GM18520 (cell line): ENCODE measurements at regions not wholly inside any gene's neighbourhood (a gene's known extent, or its start where the extent isn't known, plus 50 kb on each side); places are given as distances from the start of the nearest gene placed in this dataset.

Source experiments
- ATAC-seq: cut with Tn5 transposase; IDR thresholded peaks from one replicate; pipeline ENCODE4 v1.9.1; 2021; ENCODE audit not compliant: unreplicated experiment

DNA sequence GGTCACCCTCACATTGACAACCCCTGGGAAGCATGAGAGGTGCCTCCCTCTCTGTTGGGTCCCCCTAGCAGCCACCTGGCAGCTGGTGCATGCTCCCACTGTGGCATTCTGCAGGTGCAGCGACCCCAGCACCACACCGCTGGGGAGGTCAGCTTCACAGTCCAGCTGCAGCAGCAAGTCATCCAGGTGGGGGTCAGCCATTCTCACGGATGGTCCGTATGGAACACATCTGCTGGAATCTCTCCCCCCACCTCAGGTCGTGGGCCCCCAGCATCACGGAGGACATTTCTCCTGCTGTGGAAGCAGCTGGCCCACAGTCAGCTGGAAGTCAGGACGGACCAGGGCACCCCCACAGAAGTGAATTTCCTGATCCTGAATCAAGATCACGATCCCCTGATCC lies 201.3 kb downstream of the COG6 start:
- no peak for ATAC-seq

GRCh38 chr13:39858794-39859193 lies 203.3 kb downstream of the COG6 start:
- ATAC-seq: no peak

- ATAC-seq: no peak
Observed at GRCh38 chr13:39859898-39860297, 204.4 kb downstream of the COG6 start.

GRCh38 chr13:39862900-39863299 lies 207.4 kb downstream of the COG6 start:
- no peak for ATAC-seq

DNA sequence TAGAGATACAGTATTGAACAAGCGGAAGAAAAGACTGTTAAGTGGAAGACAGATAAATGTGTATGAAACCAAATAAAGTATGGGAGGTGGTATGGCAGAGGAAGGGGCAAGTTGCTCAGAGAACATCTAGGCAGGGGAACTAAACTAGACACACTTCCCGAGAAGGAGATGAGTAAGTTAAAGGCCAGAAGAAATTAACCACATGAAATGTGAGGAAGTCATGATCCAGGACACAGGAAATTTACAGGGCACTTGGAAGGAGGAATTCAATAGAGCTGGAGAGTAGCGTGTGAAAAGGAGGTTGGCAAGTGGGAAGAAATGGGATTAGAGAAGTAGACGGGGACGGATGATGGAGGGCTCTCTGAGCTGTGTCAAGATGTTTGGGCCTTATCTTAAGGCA lies 208.8 kb downstream of the COG6 start:
- no peak for ATAC-seq

- no peak for ATAC-seq
Observed at GRCh38 chr13:39866722-39867121, 211.3 kb downstream of the COG6 start.

DNA sequence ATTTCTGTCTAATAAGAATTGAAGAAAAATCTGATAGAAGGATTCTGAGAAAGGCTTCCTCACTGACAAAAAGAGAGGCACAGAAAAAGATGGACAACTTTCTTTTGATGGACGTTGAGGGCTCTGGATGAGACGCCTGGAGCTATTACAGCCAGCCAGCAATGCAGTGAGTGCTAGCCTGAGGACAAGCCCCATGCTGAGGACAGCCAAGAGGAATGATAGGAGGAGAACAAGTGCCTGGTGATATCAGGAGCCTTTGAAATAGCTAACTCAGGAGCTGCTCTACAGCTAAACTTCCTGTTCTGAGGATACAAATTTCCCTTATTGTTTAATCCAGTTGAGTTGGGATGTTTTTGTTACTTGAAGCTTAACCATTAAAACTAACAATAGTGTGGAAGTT lies 212.3 kb downstream of the COG6 start:
- no peak for ATAC-seq

GRCh38 chr13:39870197-39870747 lies 214.8 kb downstream of the COG6 start:
- no peak for ATAC-seq

DNA sequence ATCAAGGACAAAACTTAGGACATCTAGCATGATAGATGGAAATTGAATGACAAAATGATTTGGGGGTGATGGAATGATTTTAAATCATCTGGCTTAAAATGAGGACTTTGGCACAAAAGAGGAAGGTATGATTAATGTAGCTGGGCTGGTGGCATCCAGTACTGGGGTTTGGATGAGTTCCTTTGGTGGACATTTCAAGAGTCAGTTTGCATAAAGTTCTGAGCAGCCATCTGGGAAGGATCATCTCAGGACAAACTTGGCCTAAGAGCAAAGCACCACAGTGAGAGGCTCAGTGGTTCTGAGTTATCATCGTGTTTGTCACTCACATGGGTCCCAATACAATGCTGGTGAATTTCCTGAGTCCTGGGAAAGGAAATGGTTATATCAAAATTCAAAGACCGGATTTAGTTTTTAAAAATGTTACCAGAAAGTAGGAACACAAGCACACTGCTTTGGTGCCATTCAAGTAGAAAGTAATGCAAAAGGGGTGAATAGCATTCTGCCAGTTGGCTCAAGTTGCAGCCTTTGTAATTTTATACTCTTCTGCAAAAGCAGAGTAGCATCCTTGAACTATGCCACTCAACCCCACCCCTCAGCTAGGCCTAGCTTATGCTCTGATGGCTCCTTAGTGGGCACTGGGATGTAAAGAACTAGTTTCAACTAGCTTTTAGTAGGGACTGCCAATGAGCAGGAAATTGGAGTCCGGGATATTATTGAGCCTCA lies 219.0 kb downstream of the COG6 start:
- no peak for ATAC-seq

GRCh38 chr13:39875111-39875987 lies 219.9 kb downstream of the COG6 start:
- no peak for ATAC-seq

- no peak for ATAC-seq
Observed at GRCh38 chr13:39876258-39876657, 220.8 kb downstream of the COG6 start.

- no peak for ATAC-seq
Observed at GRCh38 chr13:39877134-39877533, 221.7 kb downstream of the COG6 start.

- no peak for ATAC-seq
Observed at GRCh38 chr13:39879286-39880035, 224.0 kb downstream of the COG6 start.

GRCh38 chr13:39881383-39881782 lies 225.9 kb downstream of the COG6 start:
- ATAC-seq: no peak

DNA sequence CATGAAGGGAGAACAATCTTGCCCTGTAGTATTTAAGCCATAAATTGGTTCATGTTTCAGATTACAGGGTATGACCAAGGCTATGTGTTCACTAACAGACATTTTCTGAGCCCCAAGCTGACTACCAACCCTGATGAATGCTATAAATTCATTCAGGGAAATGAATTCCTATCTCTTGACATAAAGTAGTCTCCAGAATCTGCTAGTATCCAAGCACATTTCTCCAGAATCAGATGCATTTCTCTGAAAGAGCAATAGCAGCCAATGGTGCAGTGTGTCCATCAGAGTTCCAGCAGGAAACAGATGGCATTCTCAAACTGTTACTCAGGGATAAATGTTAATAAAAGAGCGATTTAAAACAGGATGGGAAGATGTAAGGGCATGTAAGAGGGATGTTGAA lies 226.4 kb downstream of the COG6 start:
- no peak for ATAC-seq

DNA sequence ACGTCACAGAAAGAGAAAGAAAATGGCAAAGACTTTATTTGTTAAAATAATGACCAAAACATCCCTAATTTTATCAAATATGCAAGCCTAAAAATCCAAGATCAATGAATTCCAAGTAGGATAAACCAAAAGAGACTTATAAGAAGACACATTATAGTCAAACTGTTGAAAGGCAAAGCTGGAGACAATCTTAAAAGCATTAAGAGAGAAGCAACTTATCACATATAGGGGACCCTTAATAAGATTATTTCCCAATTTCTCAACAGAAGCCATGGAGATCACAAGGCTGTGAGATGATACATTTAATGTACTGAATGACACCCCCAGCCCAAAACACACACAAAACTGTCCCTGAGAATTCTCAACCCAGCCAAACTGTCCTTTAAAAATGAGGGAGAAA lies 228.7 kb downstream of the COG6 start:
- no peak for ATAC-seq

DNA sequence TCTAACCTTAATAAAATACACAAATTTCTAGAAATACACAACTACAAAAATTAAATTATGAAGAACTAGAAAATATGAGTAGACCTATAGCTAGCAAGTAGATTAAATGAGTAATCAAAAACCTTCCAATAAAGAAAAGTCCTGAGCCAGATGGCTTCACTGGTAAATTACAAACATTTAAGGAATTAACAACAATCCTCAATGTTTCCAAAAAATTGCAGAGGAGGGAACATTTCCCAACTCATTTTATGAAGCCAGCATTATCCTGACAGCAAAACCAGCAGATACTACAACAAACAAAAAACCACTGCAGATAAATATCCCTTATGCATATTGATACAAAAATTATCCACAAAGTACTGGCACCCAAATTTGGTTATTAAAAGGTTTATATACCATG lies 230.9 kb downstream of the COG6 start:
- no peak for ATAC-seq

DNA sequence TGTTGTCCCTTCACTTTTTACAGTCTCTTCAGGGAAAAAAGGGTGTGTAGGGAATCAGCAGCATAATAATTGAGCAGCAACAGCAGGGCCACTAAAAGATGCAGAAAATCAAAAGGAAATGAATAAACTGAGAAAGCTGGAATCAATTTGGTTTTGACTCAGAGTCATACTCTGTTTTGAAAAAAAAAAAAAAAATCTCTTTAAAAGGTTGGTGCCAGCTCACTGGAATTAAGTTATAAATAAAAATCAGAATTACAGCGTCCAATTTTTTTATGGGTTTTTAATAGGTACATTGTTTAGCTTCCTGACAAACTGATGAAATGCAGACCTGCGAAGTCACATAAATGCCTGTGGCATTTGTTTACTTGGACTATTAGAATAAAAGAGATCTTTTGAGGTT lies 231.9 kb downstream of the COG6 start:
- no peak for ATAC-seq

DNA sequence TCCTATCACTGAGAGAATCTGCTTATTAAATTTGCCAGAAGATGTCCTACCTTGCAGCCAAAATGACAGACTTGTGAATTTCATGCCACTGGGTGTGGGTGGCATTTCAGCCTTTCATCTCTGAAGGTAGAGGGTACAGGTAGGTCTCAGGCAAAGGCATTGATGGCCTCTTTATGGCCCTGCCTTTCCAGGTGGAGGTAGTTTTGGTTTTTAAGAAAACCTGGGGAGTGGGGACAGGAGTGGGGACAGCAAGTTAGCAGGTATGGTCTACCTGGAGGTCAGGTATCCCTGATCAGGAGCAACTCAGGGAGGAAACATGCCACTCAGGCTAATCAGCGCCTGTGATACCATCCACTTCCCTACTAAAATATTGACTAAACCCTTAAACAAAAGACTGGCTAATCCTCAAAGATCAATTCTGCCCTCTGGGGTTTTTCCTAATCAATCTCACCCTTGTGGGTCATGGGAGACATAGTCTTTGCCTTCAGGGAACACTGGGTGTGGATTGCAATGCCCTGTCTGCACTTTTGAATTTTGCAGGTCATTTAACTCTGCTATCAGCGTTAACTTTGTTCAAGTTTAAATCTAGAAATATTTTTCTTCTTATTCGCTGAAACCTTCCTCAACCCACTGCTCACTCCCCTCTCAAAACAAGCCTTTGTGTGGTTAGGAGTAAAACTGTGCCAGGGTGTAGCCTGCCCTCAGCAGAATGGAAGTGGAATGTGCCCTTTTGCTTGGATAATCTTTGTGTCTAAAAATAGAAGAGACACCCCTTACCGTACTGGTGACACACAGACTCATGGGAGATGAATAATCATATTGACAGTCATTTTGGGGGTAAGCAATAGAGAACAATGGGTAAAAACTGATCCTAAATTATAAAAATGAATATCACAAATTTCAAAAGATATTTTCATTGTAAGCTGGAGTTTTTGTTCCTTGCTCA lies 233.7 kb downstream of the COG6 start:
- no peak for ATAC-seq

DNA sequence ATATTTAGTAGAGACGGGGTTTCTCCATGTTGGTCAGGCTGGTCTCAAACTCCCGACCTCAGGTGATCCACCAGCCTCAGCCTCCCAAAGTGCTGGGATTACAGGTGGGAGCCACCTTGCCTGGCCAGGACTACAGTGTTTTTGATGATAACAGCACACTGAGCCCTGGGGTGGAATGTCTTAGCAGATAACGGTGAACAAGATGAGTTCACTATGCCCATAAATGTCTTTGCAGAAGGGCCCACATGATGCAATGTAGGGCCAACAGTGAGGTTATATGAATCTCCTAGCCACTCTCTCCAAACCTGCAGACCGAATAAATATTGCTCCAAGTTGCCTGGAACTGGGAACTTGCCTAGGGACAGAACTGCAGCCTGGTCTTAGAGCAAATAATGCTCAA lies 235.1 kb downstream of the COG6 start:
- ATAC-seq: no peak
